ENCODE measurements at regions not wholly inside any gene's neighbourhood (a gene's known extent, or its start where the extent isn't known, plus 50 kb on each side); places are given as distances from the start of the nearest gene placed in this dataset.

DNA sequence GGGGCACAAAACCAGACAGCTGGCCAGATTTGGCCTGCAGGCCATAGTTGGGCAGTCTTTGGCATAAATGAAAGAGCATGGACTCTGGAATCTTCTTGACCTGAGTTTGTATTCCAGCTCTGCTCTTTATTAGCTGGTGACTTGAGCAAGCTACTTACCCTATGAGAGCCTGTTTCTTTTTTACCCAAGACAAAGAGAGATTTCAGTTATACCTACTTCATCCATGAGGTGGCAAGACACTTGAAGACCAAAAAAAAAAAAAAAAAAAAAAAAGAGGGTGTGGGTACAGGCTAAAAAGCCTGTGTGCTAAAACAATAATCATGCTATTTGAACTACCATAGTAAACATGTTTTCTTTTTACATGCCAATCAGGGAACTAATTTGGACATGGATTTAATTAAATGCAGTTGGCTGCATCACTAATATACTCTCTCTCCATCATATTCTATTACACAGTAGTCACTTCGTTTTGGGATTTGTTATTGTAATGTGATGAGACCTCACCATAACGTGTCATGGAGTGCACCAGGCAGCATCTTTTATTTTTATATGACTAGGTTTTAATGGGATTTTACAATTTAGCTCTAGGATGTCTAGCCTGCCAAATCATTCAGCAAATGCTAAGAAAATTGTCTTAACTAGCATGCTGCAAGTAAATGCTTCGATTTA is 109.2 kb upstream of the FHIT start:
- no peak for DNase-seq (ENCODE audit: low spot score)
- BruUV-seq (replicated peaks) = no TSS peak
- intact Hi-C loops (cut with micrococcal nuclease; ENCODE audit: unreplicated experiment) = no loop called here
- no peak overlapping the region for H3K27ac ChIP-seq (ENCODE audit: low read depth, low read length, poor library complexity, severe bottlenecking)
- H3K4me1 ChIP-seq (ENCODE audit: insufficient read depth, low read length, poor library complexity, severe bottlenecking) = no peaks in the 10 kb centered on the region
- H3K27me3 ChIP-seq (replicated peaks; ENCODE audit: insufficient read depth, low read depth, low read length, poor library complexity) = no peaks in the 10 kb centered on the region
- no peaks in the 10 kb centered on the region for H3K9me3 ChIP-seq (ENCODE audit: low read depth, low read length, poor library complexity, severe bottlenecking)
- TF ChIP-seq EZH2 (IDR thresholded peaks at IDR 0.05; ENCODE audit: borderline replicate concordance, low read depth, low read length, poor library complexity, severe bottlenecking) = no peak
- TF ChIP-seq, protein P1, sequence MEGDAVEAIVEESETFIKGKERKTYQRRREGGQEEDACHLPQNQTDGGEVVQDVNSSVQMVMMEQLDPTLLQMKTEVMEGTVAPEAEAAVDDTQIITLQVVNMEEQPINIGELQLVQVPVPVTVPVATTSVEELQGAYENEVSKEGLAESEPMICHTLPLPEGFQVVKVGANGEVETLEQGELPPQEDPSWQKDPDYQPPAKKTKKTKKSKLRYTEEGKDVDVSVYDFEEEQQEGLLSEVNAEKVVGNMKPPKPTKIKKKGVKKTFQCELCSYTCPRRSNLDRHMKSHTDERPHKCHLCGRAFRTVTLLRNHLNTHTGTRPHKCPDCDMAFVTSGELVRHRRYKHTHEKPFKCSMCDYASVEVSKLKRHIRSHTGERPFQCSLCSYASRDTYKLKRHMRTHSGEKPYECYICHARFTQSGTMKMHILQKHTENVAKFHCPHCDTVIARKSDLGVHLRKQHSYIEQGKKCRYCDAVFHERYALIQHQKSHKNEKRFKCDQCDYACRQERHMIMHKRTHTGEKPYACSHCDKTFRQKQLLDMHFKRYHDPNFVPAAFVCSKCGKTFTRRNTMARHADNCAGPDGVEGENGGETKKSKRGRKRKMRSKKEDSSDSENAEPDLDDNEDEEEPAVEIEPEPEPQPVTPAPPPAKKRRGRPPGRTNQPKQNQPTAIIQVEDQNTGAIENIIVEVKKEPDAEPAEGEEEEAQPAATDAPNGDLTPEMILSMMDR (conservative IDR thresholded peaks at IDR 0.05; ENCODE audit: low read depth, low read length) = no peak
- ChIA-PET CTCF (no interaction called here), POLR2A (ENCODE audit: low non-redundant PET) (no interaction called here)
- no peak overlapping the region for H3K4me3 ChIP-seq (ENCODE audit: low read depth, low read length, poor library complexity, severe bottlenecking)
- H3K36me3 ChIP-seq (ENCODE audit: insufficient read depth, low read length, poor library complexity, severe bottlenecking) = no peaks in the 10 kb centered on the region

DNA sequence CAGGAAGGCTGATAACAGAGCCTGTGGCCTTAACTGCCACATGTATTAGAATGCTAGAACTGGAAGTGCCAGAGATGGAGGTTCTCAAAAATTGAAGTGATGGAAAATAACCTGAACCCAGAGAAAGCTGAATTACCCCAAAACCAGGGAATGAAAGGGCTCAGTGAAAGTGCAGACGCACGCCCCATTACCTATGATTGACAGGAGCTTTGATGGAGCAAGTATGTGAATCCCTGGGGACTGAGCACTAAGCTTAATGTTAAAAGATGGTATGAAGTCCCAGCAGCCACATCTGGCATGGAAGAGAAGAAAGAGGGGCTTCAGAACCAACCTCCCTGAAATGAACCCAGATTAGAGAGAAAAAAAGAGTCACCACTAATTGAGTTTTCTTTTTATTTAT is 118.4 kb upstream of the FHIT start:
- H3K4me1 ChIP-seq (ENCODE audit: insufficient read depth, low read length, poor library complexity, severe bottlenecking) = no peaks in the 10 kb centered on the region
- intact Hi-C loops (cut with micrococcal nuclease; ENCODE audit: unreplicated experiment) = no loop called here
- CTCF ChIA-PET = no interaction called here
- H3K4me3 ChIP-seq (ENCODE audit: low read depth, low read length, poor library complexity, severe bottlenecking) = no peak overlapping the region
- no TSS peak for BruUV-seq (replicated peaks)
- TF ChIP-seq EZH2 (IDR thresholded peaks at IDR 0.05; ENCODE audit: borderline replicate concordance, low read depth, low read length, poor library complexity, severe bottlenecking) = no peak
- TF ChIP-seq, protein P1 (conservative IDR thresholded peaks at IDR 0.05; ENCODE audit: low read depth, low read length) = no peak
- H3K27ac ChIP-seq (ENCODE audit: low read depth, low read length, poor library complexity, severe bottlenecking) = no peak overlapping the region
- POLR2A ChIA-PET (ENCODE audit: low non-redundant PET) = no interaction called here
- no peaks in the 10 kb centered on the region for H3K9me3 ChIP-seq (ENCODE audit: low read depth, low read length, poor library complexity, severe bottlenecking)
- no peaks in the 10 kb centered on the region for H3K27me3 ChIP-seq (replicated peaks; ENCODE audit: insufficient read depth, low read depth, low read length, poor library complexity)
- no peaks in the 10 kb centered on the region for H3K36me3 ChIP-seq (ENCODE audit: insufficient read depth, low read length, poor library complexity, severe bottlenecking)
- no peak for DNase-seq (ENCODE audit: low spot score)

DNA sequence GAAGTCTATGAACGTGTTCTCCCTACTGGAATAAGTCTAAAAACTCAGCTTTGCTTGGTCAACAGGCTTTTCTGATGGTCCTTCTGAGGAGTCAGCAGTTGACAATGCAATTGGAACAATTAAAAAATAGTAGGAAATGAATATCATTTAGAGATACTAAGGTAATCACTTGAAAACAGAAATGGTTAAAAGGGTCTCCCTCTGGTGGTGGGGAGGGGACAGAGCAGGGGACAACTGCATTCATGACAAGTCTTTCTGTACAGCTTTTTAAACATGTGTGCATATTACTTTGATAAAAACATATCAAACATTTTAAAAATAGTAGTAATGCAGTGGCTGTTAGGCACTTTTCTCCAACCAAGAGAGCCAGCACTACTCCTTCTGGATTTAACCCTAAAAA is 119.9 kb upstream of the FHIT start:
- peak; percentile 9 for DNase-seq (ENCODE audit: low spot score)
- H3K9me3 ChIP-seq (ENCODE audit: low read depth, low read length, poor library complexity, severe bottlenecking) = no peaks in the 10 kb centered on the region
- no peaks in the 10 kb centered on the region for H3K4me1 ChIP-seq (ENCODE audit: insufficient read depth, low read length, poor library complexity, severe bottlenecking)
- ChIA-PET POLR2A (ENCODE audit: low non-redundant PET) (no interaction called here), CTCF (no interaction called here)
- H3K27me3 ChIP-seq (replicated peaks; ENCODE audit: insufficient read depth, low read depth, low read length, poor library complexity) = no peaks in the 10 kb centered on the region
- no peaks in the 10 kb centered on the region for H3K36me3 ChIP-seq (ENCODE audit: insufficient read depth, low read length, poor library complexity, severe bottlenecking)
- BruUV-seq (replicated peaks) = no TSS peak
- intact Hi-C loops (cut with micrococcal nuclease; ENCODE audit: unreplicated experiment) = no loop called here
- no peak overlapping the region for H3K4me3 ChIP-seq (ENCODE audit: low read depth, low read length, poor library complexity, severe bottlenecking)
- TF ChIP-seq EZH2 (IDR thresholded peaks at IDR 0.05; ENCODE audit: borderline replicate concordance, low read depth, low read length, poor library complexity, severe bottlenecking) = no peak
- TF ChIP-seq, protein P1 (conservative IDR thresholded peaks at IDR 0.05; ENCODE audit: low read depth, low read length) = peak; percentile 60
- H3K27ac ChIP-seq (ENCODE audit: low read depth, low read length, poor library complexity, severe bottlenecking) = no peak overlapping the region

All from A673 (cell line).